NCI-H1105 (cell line): ENCODE measurements at regions not wholly inside any gene's neighbourhood (a gene's known extent, or its start where the extent isn't known, plus 50 kb on each side); places are given as distances from the start of the nearest gene placed in this dataset.

ENCODE experiments used
- DNase-seq: peaks from one replicate; lab custom pipeline; 2025; lab: John Stamatoyannopoulos, UW

- DNase-seq = no peak
Observed at GRCh38 chr6:96465321-96465903, 56.2 kb upstream of the UFL1 start.

GRCh38 chr6:96466147-96466863, 55.3 kb upstream of the UFL1 start:
- DNase-seq = no peak

GRCh38 chr6:96467814-96468213, 53.8 kb upstream of the UFL1 start:
- DNase-seq = no peak

- DNase-seq = no peak
Observed at GRCh38 chr6:96468281-96468680, 53.3 kb upstream of the UFL1 start.

GRCh38 chr6:96468681-96469224, 52.9 kb upstream of the UFL1 start:
- DNase-seq = no peak

- DNase-seq = no peak
Observed at GRCh38 chr6:96469312-96469711, 52.3 kb upstream of the UFL1 start.

- DNase-seq = no peak
Observed at GRCh38 chr6:96470296-96470695, 51.3 kb upstream of the UFL1 start.
